ENCODE measurements at regions not wholly inside any gene's neighbourhood (a gene's known extent, or its start where the extent isn't known, plus 50 kb on each side); places are given as distances from the start of the nearest gene placed in this dataset.

- Mint-ChIP-seq H3K9me3 (no peaks in the 10 kb centered on the region), H3K27ac (no peak overlapping the region), H3K36me3 (ENCODE audit: low read depth) (no peaks in the 10 kb centered on the region), H3K4me1 (no peaks in the 10 kb centered on the region), H3K27me3 (ENCODE audit: insufficient read depth, low read depth, poor library complexity) (peaks cover 4% of the 10 kb centered on the region), H3K4me3 (no peak overlapping the region)
- no peak for TF ChIP-seq JUNB (IDR thresholded peaks at IDR 0.05; ENCODE audit: unreplicated experiment)
- no peak for TF ChIP-seq EZH2 (IDR thresholded peaks at IDR 0.05; ENCODE audit: low read depth, unreplicated experiment)
- TF ChIP-seq ZNF462 (CRISPR knock-in tag; IDR thresholded peaks at IDR 0.05) = no peak
- TF ChIP-seq CTCF (conservative IDR thresholded peaks at IDR 0.05; ENCODE audit: low read depth in 2 of 2) = no peak
- no peak for TF ChIP-seq ZNF331 (CRISPR knock-in tag; IDR thresholded peaks at IDR 0.05; ENCODE audit: low read depth)
- TF ChIP-seq EZH2phosphoT487 (IDR thresholded peaks at IDR 0.05; ENCODE audit: unreplicated experiment) = no peak
- TF ChIP-seq CREB1 (CRISPR knock-in tag; IDR thresholded peaks at IDR 0.05; ENCODE audit: low read depth) = no peak
- no peak for TF ChIP-seq REST (IDR thresholded peaks at IDR 0.05; ENCODE audit: unreplicated experiment)
- no peak for TF ChIP-seq STAT1 (IDR thresholded peaks at IDR 0.05; ENCODE audit: unreplicated experiment)
- TF ChIP-seq POLR2AphosphoS5 (IDR thresholded peaks at IDR 0.05; ENCODE audit: low read depth) = no peak
- no peak for TF ChIP-seq NANOG (IDR thresholded peaks at IDR 0.05; ENCODE audit: borderline replicate concordance)
- TF ChIP-seq ETS1 (IDR thresholded peaks at IDR 0.05) = no peak
- no peak for TF ChIP-seq ZNF114 (CRISPR knock-in tag; IDR thresholded peaks at IDR 0.05)
- Histone ChIP-seq H3K79me2 (replicated peaks; ENCODE audit: insufficient read depth) (no peaks in the 10 kb centered on the region), H3K4me2 (no peak overlapping the region), H3K4me3 (no peak overlapping the region), H3K4me1 (ENCODE audit: insufficient read depth) (no peaks in the 10 kb centered on the region), H3K27me3 (ENCODE audit: insufficient read depth) (no peaks in the 10 kb centered on the region), H2AFZ (no peak overlapping the region), H3K9me2 (ENCODE audit: insufficient read depth) (no peaks in the 10 kb centered on the region), H3K27ac (ENCODE audit: low read depth) (no peak overlapping the region), H3F3A (replicated peaks; ENCODE audit: low read depth) (no peaks in the 10 kb centered on the region), H3K36me3 (ENCODE audit: insufficient read depth) (no peaks in the 10 kb centered on the region), H4K20me1 (replicated peaks; ENCODE audit: insufficient read depth) (no peaks in the 10 kb centered on the region)
- DNase-seq (ENCODE audit: low spot score) (no peak), ATAC-seq (no peak)
These were observed 95.7 kb downstream of the EMX2 start for GRCh38 chr10:117638200-117638599.

Data from GM23338 (cell line).